GM19328 (cell line): ENCODE measurements at regions not wholly inside any gene's neighbourhood (a gene's known extent, or its start where the extent isn't known, plus 50 kb on each side); places are given as distances from the start of the nearest gene placed in this dataset.

Source experiments
- ATAC-seq: cut with Tn5 transposase; IDR thresholded peaks from one replicate; pipeline ENCODE4 v1.9.1; 2021; ENCODE audit warnings: mild to moderate bottlenecking, moderate library complexity; ENCODE audit not compliant: unreplicated experiment

GRCh38 chr6:26196846-26197635, 109.8 kb downstream of the HFE start:
- ATAC-seq: peak; percentile 33

GRCh38 chr6:26197636-26197932, 110.4 kb downstream of the HFE start:
- no peak for ATAC-seq

- ATAC-seq: no peak
Observed at GRCh38 chr6:26197933-26198721, 110.9 kb downstream of the HFE start.

- ATAC-seq: peak; percentile 0
Observed at GRCh38 chr6:26198722-26199056, 111.5 kb downstream of the HFE start.

GRCh38 chr6:26199057-26199772, 112.0 kb downstream of the HFE start:
- ATAC-seq: peak; percentile 46

GRCh38 chr6:26199773-26200764, 112.8 kb downstream of the HFE start:
- ATAC-seq: no peak

- ATAC-seq: no peak
Observed at GRCh38 chr6:26200918-26201721, 113.9 kb downstream of the HFE start.

- no peak for ATAC-seq
Observed at GRCh38 chr6:26202201-26202611, 115.0 kb downstream of the HFE start.

- no peak for ATAC-seq
Observed at GRCh38 chr6:26202811-26203583, 115.8 kb downstream of the HFE start.

DNA sequence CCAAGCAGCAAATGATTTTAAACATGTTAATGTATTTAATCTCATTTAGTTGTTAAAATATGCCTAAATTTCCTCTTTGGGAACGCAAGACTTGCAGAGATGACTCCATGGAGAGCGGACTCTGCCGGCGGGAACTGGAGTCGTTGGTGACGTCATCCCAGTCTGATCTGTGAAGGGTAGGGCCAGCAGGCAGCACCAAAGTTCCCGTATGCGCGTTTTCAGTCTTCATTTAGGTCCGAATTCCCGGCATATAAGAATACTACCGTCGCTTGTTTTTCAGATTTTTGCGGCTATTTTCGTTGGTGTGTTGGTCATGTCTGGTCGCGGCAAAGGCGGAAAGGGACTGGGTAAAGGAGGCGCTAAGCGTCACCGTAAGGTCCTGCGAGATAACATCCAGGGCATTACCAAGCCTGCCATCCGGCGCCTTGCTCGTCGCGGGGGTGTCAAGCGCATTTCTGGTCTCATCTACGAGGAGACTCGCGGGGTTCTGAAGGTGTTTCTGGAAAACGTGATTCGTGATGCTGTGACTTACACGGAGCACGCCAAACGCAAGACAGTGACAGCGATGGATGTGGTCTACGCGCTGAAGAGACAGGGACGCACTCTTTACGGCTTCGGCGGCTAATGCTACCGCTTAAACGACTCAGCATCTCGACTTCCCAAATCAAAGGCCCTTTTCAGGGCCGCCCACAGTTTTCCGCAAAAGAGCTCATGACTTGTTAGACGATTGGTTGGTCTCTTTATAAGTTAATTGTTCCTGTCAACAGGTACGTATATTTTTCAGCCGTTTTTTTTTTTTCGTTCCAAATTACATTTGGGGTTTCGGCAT, 117.3 kb downstream of the HFE start:
- peak; percentile 44 for ATAC-seq

GRCh38 chr6:26205161-26205624, 118.0 kb downstream of the HFE start:
- peak; percentile 42 for ATAC-seq

DNA sequence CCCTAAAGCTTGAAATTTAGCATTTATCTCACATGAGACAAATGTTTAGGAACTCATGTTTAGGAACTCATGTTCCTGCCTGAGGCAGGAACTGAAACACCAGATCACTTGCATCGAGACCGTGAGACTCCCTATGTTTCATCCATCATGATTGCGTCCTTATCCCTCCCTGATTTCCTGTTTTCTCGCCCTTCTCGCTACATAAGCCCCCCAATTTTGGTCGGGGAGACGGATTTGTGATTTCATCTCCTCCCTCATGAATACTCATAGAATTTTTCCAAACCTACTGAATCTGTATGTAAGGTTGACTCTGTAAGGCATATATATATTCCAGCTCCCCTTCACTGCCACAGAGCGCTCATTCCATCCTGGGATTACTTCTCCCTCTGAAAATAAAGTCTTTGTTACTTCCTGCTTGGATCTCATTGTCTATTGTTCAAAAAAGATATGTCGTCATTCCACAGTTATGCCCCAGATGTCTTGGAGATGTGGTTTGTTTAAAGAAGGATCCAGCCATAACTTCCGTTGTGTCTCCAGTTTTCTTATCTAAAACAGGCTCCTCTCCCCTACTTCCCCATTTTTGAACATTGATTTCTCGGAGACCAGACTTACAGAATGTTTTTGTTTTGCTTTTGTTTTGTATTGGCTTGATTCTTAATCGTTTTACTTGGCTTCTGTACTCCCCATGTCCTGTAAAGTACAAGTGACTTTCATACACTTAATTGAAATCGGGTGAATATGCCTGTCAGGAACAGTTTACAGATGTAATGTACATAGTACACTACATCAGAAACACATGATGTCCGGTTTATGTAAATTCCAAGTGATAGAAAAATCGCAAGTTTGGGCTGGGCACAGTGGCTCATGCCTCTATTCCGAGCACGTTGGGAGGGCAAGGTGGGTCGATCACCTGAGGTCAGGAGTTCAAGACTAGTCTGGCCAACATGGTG, 118.7 kb downstream of the HFE start:
- no peak for ATAC-seq

GRCh38 chr6:26206868-26207801, 119.9 kb downstream of the HFE start:
- ATAC-seq: no peak

GRCh38 chr6:26211963-26212362, 124.7 kb downstream of the HFE start:
- no peak for ATAC-seq

DNA sequence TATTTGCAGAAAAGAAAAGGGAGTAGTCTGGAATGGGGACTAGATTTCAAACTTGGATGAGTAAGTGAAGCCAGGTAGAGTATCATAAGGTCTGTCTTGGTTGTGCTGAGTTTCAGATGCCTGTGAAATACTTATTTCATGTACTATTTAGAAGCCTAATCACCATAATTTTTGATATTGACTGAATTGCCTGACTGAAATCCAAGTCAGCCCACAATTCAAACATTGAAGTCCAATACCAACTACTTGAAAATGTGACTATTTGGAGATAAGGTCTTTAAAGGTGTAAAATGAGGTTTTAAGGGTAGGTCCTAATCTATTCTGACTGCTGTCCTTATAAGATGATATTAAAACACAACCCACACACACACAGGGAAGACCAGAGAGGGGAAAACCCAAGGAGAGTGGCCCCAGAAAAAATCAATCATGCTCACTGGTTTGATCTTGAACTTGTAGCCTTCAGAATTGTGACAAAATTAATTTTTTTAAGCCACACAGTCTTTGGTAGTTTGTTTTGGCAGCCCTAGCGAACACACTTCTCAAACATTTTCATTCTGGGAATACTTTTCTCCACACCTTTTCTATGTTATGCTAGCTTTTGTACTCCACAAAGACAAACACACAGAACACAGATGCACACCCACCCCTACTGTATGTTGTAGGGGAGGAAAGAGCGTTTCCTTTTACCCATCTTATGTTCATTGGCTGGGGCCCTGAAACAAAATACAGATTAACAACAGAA, 126.3 kb downstream of the HFE start:
- ATAC-seq: no peak
